ENCODE measurements at regions not wholly inside any gene's neighbourhood (a gene's known extent, or its start where the extent isn't known, plus 50 kb on each side); places are given as distances from the start of the nearest gene placed in this dataset.

GRCh38 chr18:66160007-66160406 is 409.2 kb downstream of the CDH7 start:
- ChIA-PET POLR2A (no interaction called here), CTCF (interaction anchor here (0.6 kb wide), 1 partner anchor 10 kb away, joined by 3 read pairs; no protein-coding TSS in a partner anchor)
- TF ChIP-seq ZNF302 (CRISPR knock-in tag; IDR thresholded peaks at IDR 0.05) (no peak), HEYL (CRISPR knock-in tag; IDR thresholded peaks at IDR 0.05) (no peak), ZC3H11A (IDR thresholded peaks at IDR 0.05) (no peak), HOXB5 (CRISPR knock-in tag; IDR thresholded peaks at IDR 0.05) (no peak), MYC (IDR thresholded peaks at IDR 0.05; ENCODE audit: borderline replicate concordance, low read length) (no peak), TP53 (CRISPR knock-in tag; IDR thresholded peaks at IDR 0.05) (no peak), PBX3 (IDR thresholded peaks at IDR 0.05) (no peak), NFE2L2 (conservative IDR thresholded peaks at IDR 0.05; ENCODE audit: low read length) (no peak), CHD4 (IDR thresholded peaks at IDR 0.05; ENCODE audit: borderline replicate concordance) (no peak), SREBF2 (IDR thresholded peaks at IDR 0.05) (no peak)
- Histone ChIP-seq H3K4me3 (no peak overlapping the region), H3K4me1 (no peaks in the 10 kb centered on the region), H3K27ac (no peak overlapping the region), H3K4me2 (no peak overlapping the region), H3K9me3 (no peaks in the 10 kb centered on the region)
- DNase-seq (ENCODE audit: low read depth in 1 of 2, low spot score in 1 of 2), result no peak
- FAIRE-seq, result no peak
- 28% methylated on average over 3 of the region's 3 CpGs for WGBS (ENCODE audit: missing lambda C conversion rate)
- ATAC-seq, result no peak

- no peak for FAIRE-seq
- no peak overlapping the region for H3K27ac ChIP-seq
These were observed 408.6 kb downstream of the CDH7 start for GRCh38 chr18:66159451-66159850.

GRCh38 chr18:66156946-66157687 is 406.3 kb downstream of the CDH7 start:
- Histone ChIP-seq H3K9me3 (no peaks in the 10 kb centered on the region), H3K4me3 (no peak overlapping the region), H3K27ac (no peak overlapping the region), H3K4me2 (no peak overlapping the region), H3K4me1 (no peaks in the 10 kb centered on the region)
- no peak for FAIRE-seq
- DNase-seq (ENCODE audit: low read depth in 1 of 2, low spot score in 1 of 2), result no peak
- no peak for TF ChIP-seq ZNF302 (CRISPR knock-in tag; IDR thresholded peaks at IDR 0.05)
- no peak for TF ChIP-seq NPAS2 (CRISPR knock-in tag; IDR thresholded peaks at IDR 0.05; ENCODE audit: borderline replicate concordance)
- TF ChIP-seq HEYL (CRISPR knock-in tag; IDR thresholded peaks at IDR 0.05), result no peak
- no peak for TF ChIP-seq KDM5A (IDR thresholded peaks at IDR 0.05)
- no peak for TF ChIP-seq ATOH8 (CRISPR knock-in tag; IDR thresholded peaks at IDR 0.05; ENCODE audit: low read depth)
- TF ChIP-seq CHD2 (IDR thresholded peaks at IDR 0.05; ENCODE audit: low read length, partially characterized antibody), result no peak
- no peak for TF ChIP-seq MAX (IDR thresholded peaks at IDR 0.05)
- TF ChIP-seq MAFK (IDR thresholded peaks at IDR 0.05; ENCODE audit: partially characterized antibody), result no peak
- TF ChIP-seq JUN (IDR thresholded peaks at IDR 0.05), result no peak
- ChIA-PET CTCF (no interaction called here), POLR2A (no interaction called here)
- ATAC-seq, result no peak

More at GRCh38 chr18:66159451-66159850, 408.6 kb downstream of the CDH7 start:
- POLR2A ChIA-PET, result no interaction called here
- Histone ChIP-seq H3K4me1 (no peaks in the 10 kb centered on the region), H3K4me3 (no peak overlapping the region), H3K9me3 (no peaks in the 10 kb centered on the region), H3K4me2 (no peak overlapping the region)
- ATAC-seq (no peak), DNase-seq (ENCODE audit: low read depth in 1 of 2, low spot score in 1 of 2) (no peak)
- TF ChIP-seq HOXA7 (CRISPR knock-in tag; IDR thresholded peaks at IDR 0.05), result no peak
- TF ChIP-seq NR3C1 (IDR thresholded peaks at IDR 0.05), result no peak
- TF ChIP-seq SREBF2 (IDR thresholded peaks at IDR 0.05), result no peak
- no peak for TF ChIP-seq EHMT2 (IDR thresholded peaks at IDR 0.05; ENCODE audit: low read depth)
- TF ChIP-seq GATA3 (IDR thresholded peaks at IDR 0.05; ENCODE audit: borderline replicate concordance), result no peak
- no peak for TF ChIP-seq CEBPB (IDR thresholded peaks at IDR 0.05)
- TF ChIP-seq CHD4 (IDR thresholded peaks at IDR 0.05; ENCODE audit: borderline replicate concordance), result no peak
- TF ChIP-seq HES2 (IDR thresholded peaks at IDR 0.05), result no peak
- CTCF ChIA-PET, result interaction anchor here (0.6 kb wide), 1 partner anchor 10 kb away, joined by 3 read pairs; no protein-coding TSS in a partner anchor
- 64% methylated on average over 1 of the region's 1 CpG for WGBS (ENCODE audit: missing lambda C conversion rate)

Data from A549 (cell line).